ENCODE measurements at regions not wholly inside any gene's neighbourhood (a gene's known extent, or its start where the extent isn't known, plus 50 kb on each side); places are given as distances from the start of the nearest gene placed in this dataset.

- TF ChIP-seq MAX (IDR thresholded peaks at IDR 0.05) (no peak), YY1 (IDR thresholded peaks at IDR 0.05; ENCODE audit: low read depth) (no peak), TCF12 (IDR thresholded peaks at IDR 0.05; ENCODE audit: low read depth) (no peak), RAD21 (IDR thresholded peaks at IDR 0.05; ENCODE audit: low read depth) (no peak), TAF1 (IDR thresholded peaks at IDR 0.05; ENCODE audit: low read depth) (no peak), EP300 (IDR thresholded peaks at IDR 0.05; ENCODE audit: borderline replicate concordance) (no peak), USF1 (IDR thresholded peaks at IDR 0.05) (no peak), TEAD4 (IDR thresholded peaks at IDR 0.05) (no peak), REST (IDR thresholded peaks at IDR 0.05; ENCODE audit: low read depth) (no peak), CEBPB (IDR thresholded peaks at IDR 0.05) (no peak), CREB1 (IDR thresholded peaks at IDR 0.05; ENCODE audit: low read depth) (no peak), ZBTB7A (IDR thresholded peaks at IDR 0.05; ENCODE audit: low read depth) (no peak), EGR1 (IDR thresholded peaks at IDR 0.05) (no peak)
Observed at GRCh38 chr5:106014262-106014661, 1656.5 kb downstream of the EFNA5 start.
